ENCODE measurements at regions not wholly inside any gene's neighbourhood (a gene's known extent, or its start where the extent isn't known, plus 50 kb on each side); places are given as distances from the start of the nearest gene placed in this dataset.
"Not testable (repeated sequence)": the region's sequence is repeated elsewhere in the genome, so short reads cannot be mapped to it uniquely, and the experiment has no call there.

GRCh38 chr3:35295906-35296305 lies 343.4 kb upstream of the ARPP21 start:
- Histone ChIP-seq H3K9me3 (ENCODE audit: low read length) (no peaks in the 10 kb centered on the region), H3F3A (ENCODE audit: insufficient read depth, low read length, poor library complexity, severe bottlenecking) (no peaks in the 10 kb centered on the region), H2AFZ (ENCODE audit: low read depth, low read length) (no peak overlapping the region), H3K4me2 (ENCODE audit: low read length) (no peak overlapping the region), H3K27ac (ENCODE audit: low read length) (no peak overlapping the region), H3K9ac (ENCODE audit: low read length) (no peak overlapping the region), H3K27me3 (ENCODE audit: insufficient read depth, low read depth, low read length) (no peaks in the 10 kb centered on the region), H3K36me3 (ENCODE audit: insufficient read depth, low read length) (no peaks in the 10 kb centered on the region), H3K9me2 (ENCODE audit: insufficient read depth, low read length) (no peaks in the 10 kb centered on the region), H3K79me2 (replicated peaks; ENCODE audit: insufficient read depth, low read length) (no peaks in the 10 kb centered on the region), H3K4me3 (ENCODE audit: low read length) (no peak overlapping the region), H4K20me1 (ENCODE audit: insufficient read depth) (no peaks in the 10 kb centered on the region)
- no peak for TF ChIP-seq MXI1 (conservative IDR thresholded peaks at IDR 0.05; ENCODE audit: poor library complexity, severe bottlenecking)
- no peak for TF ChIP-seq TAF1 (IDR thresholded peaks at IDR 0.05; ENCODE audit: low read depth)
- no peak for TF ChIP-seq REST (IDR thresholded peaks at IDR 0.05; ENCODE audit: borderline replicate concordance)
- no peak for TF ChIP-seq SMC3 (conservative IDR thresholded peaks at IDR 0.05; ENCODE audit: poor library complexity)
- no peak for TF ChIP-seq RAD21 (conservative IDR thresholded peaks at IDR 0.05)
- no peak for TF ChIP-seq CTCF (IDR thresholded peaks at IDR 0.05; ENCODE audit: poor library complexity, severe bottlenecking)
- TF ChIP-seq EP300 (conservative IDR thresholded peaks at IDR 0.05; ENCODE audit: poor library complexity, severe bottlenecking) = no peak
- no peak for TF ChIP-seq POLR2AphosphoS5 (IDR thresholded peaks at IDR 0.05)
- no peak for TF ChIP-seq EZH2 (IDR thresholded peaks at IDR 0.05; ENCODE audit: borderline replicate concordance, insufficient read depth, low read length, poor library complexity, severe bottlenecking)

GRCh38 chr3:35296533-35296932 lies 342.8 kb upstream of the ARPP21 start:
- H3K9me3 ChIP-seq (ENCODE audit: low read length) = no peaks in the 10 kb centered on the region
- no peaks in the 10 kb centered on the region for H3K79me2 ChIP-seq (replicated peaks; ENCODE audit: insufficient read depth, low read length)
- no peaks in the 10 kb centered on the region for H3K9me2 ChIP-seq (ENCODE audit: insufficient read depth, low read length)
- no peaks in the 10 kb centered on the region for H4K20me1 ChIP-seq (ENCODE audit: insufficient read depth)
- no peaks in the 10 kb centered on the region for H3K27me3 ChIP-seq (ENCODE audit: insufficient read depth, low read depth, low read length)
- H2AFZ ChIP-seq (ENCODE audit: low read depth, low read length) = no peak overlapping the region
- no peak overlapping the region for H3K4me3 ChIP-seq (ENCODE audit: low read length)
- no peaks in the 10 kb centered on the region for H3F3A ChIP-seq (ENCODE audit: insufficient read depth, low read length, poor library complexity, severe bottlenecking)
- H3K27ac ChIP-seq (ENCODE audit: low read length) = no peak overlapping the region
- no peak overlapping the region for H3K9ac ChIP-seq (ENCODE audit: low read length)
- H3K36me3 ChIP-seq (ENCODE audit: insufficient read depth, low read length) = no peaks in the 10 kb centered on the region
- TF ChIP-seq POLR2AphosphoS5 (IDR thresholded peaks at IDR 0.05) (no peak), EP300 (conservative IDR thresholded peaks at IDR 0.05; ENCODE audit: poor library complexity, severe bottlenecking) (no peak), CTCF (IDR thresholded peaks at IDR 0.05; ENCODE audit: poor library complexity, severe bottlenecking) (no peak), RAD21 (conservative IDR thresholded peaks at IDR 0.05) (no peak), TAF1 (IDR thresholded peaks at IDR 0.05; ENCODE audit: low read depth) (no peak), SMC3 (conservative IDR thresholded peaks at IDR 0.05; ENCODE audit: poor library complexity) (no peak), MXI1 (conservative IDR thresholded peaks at IDR 0.05; ENCODE audit: poor library complexity, severe bottlenecking) (no peak), REST (IDR thresholded peaks at IDR 0.05; ENCODE audit: borderline replicate concordance) (no peak)
- no peak overlapping the region for H3K4me2 ChIP-seq (ENCODE audit: low read length)

GRCh38 chr3:35296944-35297343 lies 342.4 kb upstream of the ARPP21 start:
- not testable (repeated sequence) for H3K9me2 ChIP-seq (ENCODE audit: insufficient read depth, low read length); H3K79me2 ChIP-seq (replicated peaks; ENCODE audit: insufficient read depth, low read length); H3K9me3 ChIP-seq (ENCODE audit: low read length); H3F3A ChIP-seq (ENCODE audit: insufficient read depth, low read length, poor library complexity, severe bottlenecking); H3K4me2 ChIP-seq (ENCODE audit: low read length); H3K27ac ChIP-seq (ENCODE audit: low read length); H4K20me1 ChIP-seq (ENCODE audit: insufficient read depth); H3K9ac ChIP-seq (ENCODE audit: low read length); H3K4me3 ChIP-seq (ENCODE audit: low read length); H3K36me3 ChIP-seq (ENCODE audit: insufficient read depth, low read length); H2AFZ ChIP-seq (ENCODE audit: low read depth, low read length); H3K27me3 ChIP-seq (ENCODE audit: insufficient read depth, low read depth, low read length)

Data from neural cell (in vitro differentiated cells).